Mesenchymal stem cell (in vitro differentiated cells and primary cell): ENCODE measurements at regions not wholly inside any gene's neighbourhood (a gene's known extent, or its start where the extent isn't known, plus 50 kb on each side); places are given as distances from the start of the nearest gene placed in this dataset.

Source experiments
- DNase-seq: peaks from one replicate; pipeline ENCODE4 v3.0.0-alpha.2; 2013
- H2AFZ ChIP-seq: one replicate; pipeline ENCODE4 v1.6.1; 2013; ENCODE audit warnings: low read depth, mild to moderate bottlenecking, control low read depth, inconsistent platforms, low read length, moderate library complexity
- H2AK5ac ChIP-seq: 2 replicates; pipeline ENCODE4 v1.6.1; 2013; ENCODE audit warnings: low read length, moderate library complexity, mild to moderate bottlenecking, inconsistent platforms; ENCODE audit not compliant: severe bottlenecking
- H2BK120ac ChIP-seq: one replicate; pipeline ENCODE4 v1.6.1; 2013; ENCODE audit warnings: low read depth, mild to moderate bottlenecking, inconsistent platforms, low read length, moderate library complexity
- H2BK12ac ChIP-seq, 2 experiments: one replicate each; pipeline ENCODE4 v1.6.1; 2013; ENCODE audit warnings: inconsistent platforms in 2 of 2, low read length in 2 of 2, mild to moderate bottlenecking in 2 of 2, moderate library complexity in 2 of 2, control low read depth in 1 of 2
- H2BK15ac ChIP-seq: one replicate; pipeline ENCODE4 v1.6.1; 2013; ENCODE audit warnings: mild to moderate bottlenecking, low read depth, inconsistent platforms; ENCODE audit not compliant: poor library complexity, severe bottlenecking
- H2BK5ac ChIP-seq: 2 replicates; pipeline ENCODE4 v1.6.1; 2013; ENCODE audit warnings: low read depth, mild to moderate bottlenecking, low read length, control low read depth, inconsistent platforms; ENCODE audit not compliant: poor library complexity, severe bottlenecking
- H3K14ac ChIP-seq, 2 experiments: one replicate each; pipeline ENCODE4 v1.6.1; 2013; ENCODE audit warnings: inconsistent platforms in 2 of 2, low read length in 2 of 2, control low read depth in 1 of 2, mild to moderate bottlenecking in 1 of 2, moderate library complexity in 1 of 2
- H3K18ac ChIP-seq, 2 experiments: one replicate each; pipeline ENCODE4 v1.6.1; 2013; ENCODE audit warnings: inconsistent platforms in 2 of 2, low read length in 2 of 2, control low read depth in 1 of 2, low read depth in 1 of 2, mild to moderate bottlenecking in 1 of 2
- H3K23ac ChIP-seq, 2 experiments: one replicate each; pipeline ENCODE4 v1.6.1; 2013; ENCODE audit warnings: inconsistent platforms in 2 of 2, low read length in 2 of 2, mild to moderate bottlenecking in 2 of 2, moderate library complexity in 2 of 2, control low read depth in 1 of 2
- H3K27ac ChIP-seq: 2 replicates; pipeline ENCODE4 v1.5.1; 2013; ENCODE audit warnings: mild to moderate bottlenecking, moderate library complexity, low read length, control low read depth, inconsistent platforms; ENCODE audit not compliant: poor library complexity, severe bottlenecking
- H3K27me3 ChIP-seq, 2 experiments: 2 replicates each; pipeline versions ENCODE4 v1.6.1 to v1.7.0; 2013; ENCODE audit warnings: low read length in 2 of 2, mild to moderate bottlenecking in 2 of 2, moderate library complexity in 2 of 2, control low read depth in 1 of 2, inconsistent platforms in 1 of 2; ENCODE audit not compliant: control insufficient read depth in 1 of 2, insufficient read depth in 1 of 2
- H3K36me3 ChIP-seq, 2 experiments: 2 replicates each; pipeline versions ENCODE4 v1.6.1 to v1.7.0; 2013; ENCODE audit warnings: low read length in 2 of 2, control low read depth in 1 of 2, inconsistent platforms in 1 of 2, low read depth in 1 of 2, mild to moderate bottlenecking in 1 of 2; ENCODE audit not compliant: insufficient read depth in 2 of 2, control insufficient read depth in 1 of 2
- H3K4ac ChIP-seq, 2 experiments: one replicate each; pipeline ENCODE4 v1.6.1; 2013; ENCODE audit warnings: inconsistent platforms in 2 of 2, low read length in 2 of 2, mild to moderate bottlenecking in 2 of 2, moderate library complexity in 2 of 2, control low read depth in 1 of 2, low read depth in 1 of 2
- H3K4me1 ChIP-seq: 2 replicates; pipeline ENCODE4 v1.6.1; 2013; ENCODE audit warnings: low read depth, low read length, control low read depth; ENCODE audit not compliant: control insufficient read depth, insufficient read depth
- H3K4me2 ChIP-seq: 2 replicates; pipeline ENCODE4 v1.6.1; 2013; ENCODE audit warnings: low read length, mild to moderate bottlenecking, inconsistent platforms; ENCODE audit not compliant: poor library complexity, severe bottlenecking
- H3K4me3 ChIP-seq, 2 experiments: 2 replicates each; pipeline versions ENCODE4 v1.5.1 to v1.7.0; 2013; ENCODE audit warnings: low read length in 2 of 2, mild to moderate bottlenecking in 2 of 2, control low read depth in 1 of 2, low read depth in 1 of 2; ENCODE audit not compliant: insufficient read depth in 1 of 2
- H3K79me1 ChIP-seq: replicated peaks from 2 replicates; pipeline ENCODE4 v1.6.1; 2013; ENCODE audit warnings: mild to moderate bottlenecking, control low read depth, low read length, inconsistent platforms; ENCODE audit not compliant: poor library complexity, severe bottlenecking
- H3K9ac ChIP-seq: 2 replicates; pipeline ENCODE4 v1.7.0; 2013; ENCODE audit warnings: mild to moderate bottlenecking, low read length, moderate library complexity
- H3K9me3 ChIP-seq: 2 replicates; pipeline ENCODE4 v1.7.0; 2013; ENCODE audit warnings: mild to moderate bottlenecking, low read length; ENCODE audit not compliant: control insufficient read depth
- H4K8ac ChIP-seq: one replicate; pipeline ENCODE4 v1.6.1; 2013; ENCODE audit warnings: inconsistent platforms, mild to moderate bottlenecking, low read length, moderate library complexity
- H4K91ac ChIP-seq: one replicate; pipeline ENCODE4 v1.6.1; 2013; ENCODE audit warnings: mild to moderate bottlenecking, low read length, inconsistent platforms
- WGBS: methylation state at CpG from one replicate; pipeline ENCODE4 v1.1.7; 2013; ENCODE audit warnings: mixed read lengths; 5-methylcytosine and 5-hydroxymethylcytosine counted together

DNA sequence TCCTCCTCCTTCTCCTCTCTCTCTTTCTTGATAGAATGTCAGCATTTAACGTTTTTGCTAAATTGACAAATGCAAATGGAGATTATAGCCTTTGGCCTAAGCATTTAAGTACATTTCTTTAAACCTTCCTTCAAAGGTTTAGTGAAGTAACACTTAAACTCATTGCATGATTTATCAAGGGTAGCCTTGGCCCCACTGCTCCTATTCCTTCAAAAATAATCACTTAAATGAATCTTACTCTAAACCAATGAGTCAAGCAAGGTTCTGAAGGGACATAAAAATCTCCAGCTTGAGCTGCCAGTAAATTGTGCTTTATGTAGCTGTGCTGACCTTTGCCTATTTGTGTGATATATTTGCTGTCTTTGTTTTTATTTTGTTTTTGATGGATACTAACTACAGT is 358.5 kb upstream of the AKR1E2 start:
- DNase-seq = no peak
- Histone ChIP-seq H2AK5ac (no peak overlapping the region), H3K79me1 (no peaks in the 10 kb centered on the region), H3K27me3 (no peaks in the 10 kb centered on the region), H3K4me2 (no peak overlapping the region), H3K4ac (no peak overlapping the region), H4K8ac (no peak overlapping the region), H3K4me1 (peaks cover 2% of the 10 kb centered on the region), H3K27ac (no peak overlapping the region), H3K23ac (no peak overlapping the region), H2BK120ac (no peak overlapping the region), H3K18ac (no peak overlapping the region), H3K36me3 (no peaks in the 10 kb centered on the region), H4K91ac (no peak overlapping the region), H3K9ac (no peak overlapping the region), H3K4me3 (no peak overlapping the region), H2AFZ (no peak overlapping the region), H2BK12ac (no peak overlapping the region), H3K14ac (no peak overlapping the region), H2BK15ac (no peak overlapping the region), H2BK5ac (no peak overlapping the region), H3K9me3 (no peaks in the 10 kb centered on the region)
- 100% methylated on average over 1 of the region's 1 CpG for WGBS

DNA sequence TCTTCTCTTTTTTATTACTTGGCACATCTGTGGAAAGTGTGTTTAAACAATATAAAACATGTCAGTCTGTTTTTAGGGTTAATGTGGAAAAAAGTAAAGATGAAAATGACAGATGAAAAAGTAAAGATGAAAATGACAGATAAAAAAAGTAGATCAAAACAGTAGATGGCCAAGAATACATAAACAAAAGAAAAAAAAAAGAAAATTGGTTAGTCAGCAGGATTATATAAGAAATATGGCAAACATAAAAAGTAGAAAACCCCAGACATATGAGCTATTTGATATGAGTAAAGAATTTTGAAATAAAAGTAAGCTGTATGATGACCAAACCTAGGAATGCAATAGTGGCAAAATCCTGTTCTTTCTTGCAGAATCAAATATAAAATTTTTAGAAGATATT is 365.7 kb upstream of the AKR1E2 start:
- DNase-seq = no peak
- Histone ChIP-seq H3K9me3 (no peaks in the 10 kb centered on the region), H4K91ac (no peak overlapping the region), H3K23ac (no peak overlapping the region), H3K4me2 (no peak overlapping the region), H2BK15ac (no peak overlapping the region), H3K36me3 (no peaks in the 10 kb centered on the region), H3K4ac (no peak overlapping the region), H3K79me1 (no peaks in the 10 kb centered on the region), H2AK5ac (no peak overlapping the region), H2BK120ac (no peak overlapping the region), H3K27me3 (no peaks in the 10 kb centered on the region), H2BK12ac (no peak overlapping the region), H3K18ac (no peak overlapping the region), H4K8ac (no peak overlapping the region), H3K14ac (no peak overlapping the region), H3K4me1 (no peaks in the 10 kb centered on the region), H2AFZ (no peak overlapping the region), H3K9ac (no peak overlapping the region), H3K4me3 (no peak overlapping the region), H2BK5ac (no peak overlapping the region), H3K27ac (no peak overlapping the region)

GRCh38 chr10:4459531-4459930 is 366.5 kb upstream of the AKR1E2 start:
- Histone ChIP-seq H2BK12ac (no peak overlapping the region), H4K8ac (no peak overlapping the region), H4K91ac (no peak overlapping the region), H3K27me3 (no peaks in the 10 kb centered on the region), H3K23ac (no peak overlapping the region), H3K9ac (no peak overlapping the region), H3K4ac (no peak overlapping the region), H2AK5ac (no peak overlapping the region), H3K4me1 (no peaks in the 10 kb centered on the region), H3K18ac (no peak overlapping the region), H3K14ac (no peak overlapping the region), H3K9me3 (no peaks in the 10 kb centered on the region), H3K4me3 (no peak overlapping the region), H2BK15ac (no peak overlapping the region), H3K27ac (no peak overlapping the region), H2BK120ac (no peak overlapping the region), H2AFZ (no peak overlapping the region), H2BK5ac (no peak overlapping the region), H3K36me3 (no peaks in the 10 kb centered on the region), H3K79me1 (no peaks in the 10 kb centered on the region), H3K4me2 (no peak overlapping the region)
- 17% methylated on average over 1 of the region's 5 CpGs for WGBS
- peak; percentile 71 for DNase-seq

- Histone ChIP-seq H3K9me3 (no peaks in the 10 kb centered on the region), H3K27ac (no peak overlapping the region), H3K4me1 (no peaks in the 10 kb centered on the region), H2BK120ac (no peak overlapping the region), H3K36me3 (no peaks in the 10 kb centered on the region), H3K14ac (no peak overlapping the region), H3K23ac (no peak overlapping the region), H3K4ac (no peak overlapping the region), H2BK15ac (no peak overlapping the region), H3K79me1 (no peaks in the 10 kb centered on the region), H4K8ac (no peak overlapping the region), H3K4me3 (no peak overlapping the region), H2AFZ (no peak overlapping the region), H3K27me3 (no peaks in the 10 kb centered on the region), H3K4me2 (no peak overlapping the region), H3K9ac (no peak overlapping the region), H4K91ac (no peak overlapping the region), H2BK12ac (no peak overlapping the region), H3K18ac (no peak overlapping the region), H2BK5ac (no peak overlapping the region), H2AK5ac (no peak overlapping the region)
- DNase-seq = no peak
- WGBS = 95% methylated on average over 14 of the region's 14 CpGs
Observed at GRCh38 chr10:4457597-4457996, 368.4 kb upstream of the AKR1E2 start.
